Activated naive CD4-positive, alpha-beta T cell treated with anti-CD3 and anti-CD28 coated beads, Interleukin-2, amount 50 U/mL, for 24 hours (primary cell): ENCODE measurements at regions not wholly inside any gene's neighbourhood (a gene's known extent, or its start where the extent isn't known, plus 50 kb on each side); places are given as distances from the start of the nearest gene placed in this dataset.

Experiments
- H3K27ac Mint-ChIP-seq: one replicate; pipeline ENCODE4 v1.8.0; 2021; ENCODE audit warnings: mild to moderate bottlenecking, mixed read lengths
- H3K27me3 Mint-ChIP-seq: one replicate; pipeline ENCODE4 v1.8.0; 2021; ENCODE audit warnings: mixed read lengths
- H3K36me3 Mint-ChIP-seq: one replicate; pipeline ENCODE4 v1.8.0; 2021; ENCODE audit warnings: mixed read lengths
- H3K4me1 Mint-ChIP-seq: one replicate; pipeline ENCODE4 v1.8.0; 2021; ENCODE audit warnings: mixed read lengths
- H3K4me3 Mint-ChIP-seq: one replicate; pipeline ENCODE4 v1.8.0; 2021; ENCODE audit warnings: mild to moderate bottlenecking, mixed read lengths
- H3K9me3 Mint-ChIP-seq: one replicate; pipeline ENCODE4 v1.8.0; 2021; ENCODE audit warnings: mixed read lengths

- Mint-ChIP-seq H3K27ac (no peak overlapping the region), H3K27me3 (no peaks in the 10 kb centered on the region), H3K4me1 (no peaks in the 10 kb centered on the region), H3K36me3 (no peaks in the 10 kb centered on the region), H3K9me3 (no peaks in the 10 kb centered on the region), H3K4me3 (no peak overlapping the region)
Measured at GRCh38 chr3:182592747-182593146, 200.6 kb upstream of the ATP11B start.

DNA sequence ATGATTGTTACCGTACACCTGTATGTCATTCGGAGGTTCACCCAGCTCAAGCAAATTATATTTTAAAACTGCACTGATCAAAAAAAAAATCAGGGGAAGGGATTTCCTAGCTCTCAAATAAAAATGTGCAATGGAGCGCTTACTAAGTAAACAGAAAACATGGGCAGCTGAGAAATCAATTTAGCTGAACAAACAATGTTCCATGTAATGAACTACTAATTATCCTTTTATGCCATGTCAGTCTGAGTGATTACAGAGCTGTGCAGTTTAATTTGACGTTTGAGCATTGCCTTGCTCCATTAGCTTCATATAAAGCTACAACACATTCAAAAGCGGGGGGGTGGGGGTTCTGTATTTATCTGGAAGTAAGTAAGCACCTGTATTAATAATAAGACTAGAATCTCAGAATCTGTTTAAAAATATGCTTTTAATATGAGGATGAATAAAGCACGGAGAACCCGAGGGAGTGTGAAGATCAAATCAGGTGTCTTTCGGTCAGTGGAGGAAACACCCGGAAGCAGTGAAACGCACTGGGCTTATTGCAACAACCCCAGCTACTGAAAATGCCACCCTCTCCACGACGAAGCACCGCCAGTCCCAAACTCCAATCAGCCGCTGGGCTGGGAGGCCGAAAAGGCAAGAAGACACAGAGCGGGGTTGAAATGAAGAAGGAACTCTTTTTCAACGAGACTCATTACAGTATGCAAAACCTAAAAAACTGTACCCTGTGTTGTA, 196.5 kb upstream of the ATP11B start:
- Mint-ChIP-seq H3K36me3 (no peaks in the 10 kb centered on the region), H3K27ac (no peak overlapping the region), H3K9me3 (no peaks in the 10 kb centered on the region), H3K4me3 (no peak overlapping the region), H3K27me3 (peaks cover 4% of the 10 kb centered on the region), H3K4me1 (no peaks in the 10 kb centered on the region)

GRCh38 chr3:182597621-182598041, 195.7 kb upstream of the ATP11B start:
- no peak overlapping the region for H3K4me3 Mint-ChIP-seq
- no peak overlapping the region for H3K27ac Mint-ChIP-seq
- no peaks in the 10 kb centered on the region for H3K9me3 Mint-ChIP-seq
- H3K4me1 Mint-ChIP-seq = no peaks in the 10 kb centered on the region
- H3K36me3 Mint-ChIP-seq = no peaks in the 10 kb centered on the region
- H3K27me3 Mint-ChIP-seq = peaks cover 4% of the 10 kb centered on the region

DNA sequence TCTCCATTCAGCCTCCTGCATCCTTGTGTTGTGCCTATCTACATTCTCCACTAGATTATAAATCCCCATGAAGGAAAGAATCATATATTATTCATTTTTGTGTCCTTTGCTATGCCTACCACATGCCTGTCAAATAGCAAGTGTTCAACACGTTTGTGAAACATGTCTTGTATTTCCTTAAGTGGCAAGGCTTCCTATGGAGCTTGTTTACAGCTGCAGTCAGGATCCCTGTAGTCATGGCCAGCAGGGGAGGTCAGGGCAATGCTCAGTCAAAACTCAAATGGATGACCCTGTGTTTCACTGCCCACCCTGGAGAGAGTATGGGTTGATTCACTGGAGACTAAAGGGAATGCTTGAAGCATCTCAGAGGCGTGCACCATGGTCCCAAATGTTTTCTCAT, 191.7 kb upstream of the ATP11B start:
- Mint-ChIP-seq H3K9me3 (no peaks in the 10 kb centered on the region), H3K27me3 (peaks cover 4% of the 10 kb centered on the region), H3K4me1 (no peaks in the 10 kb centered on the region), H3K36me3 (no peaks in the 10 kb centered on the region), H3K4me3 (no peak overlapping the region), H3K27ac (no peak overlapping the region)

- no peak overlapping the region for H3K27ac Mint-ChIP-seq
- no peaks in the 10 kb centered on the region for H3K9me3 Mint-ChIP-seq
- H3K36me3 Mint-ChIP-seq = no peaks in the 10 kb centered on the region
- H3K4me1 Mint-ChIP-seq = no peaks in the 10 kb centered on the region
- no peaks in the 10 kb centered on the region for H3K27me3 Mint-ChIP-seq
- no peak overlapping the region for H3K4me3 Mint-ChIP-seq
Measured at GRCh38 chr3:182603501-182603900, 189.8 kb upstream of the ATP11B start.

- H3K36me3 Mint-ChIP-seq = no peaks in the 10 kb centered on the region
- H3K9me3 Mint-ChIP-seq = no peaks in the 10 kb centered on the region
Measured at GRCh38 chr3:182605882-182606611, 187.3 kb upstream of the ATP11B start.

GRCh38 chr3:182606905-182607504, 186.3 kb upstream of the ATP11B start:
- Mint-ChIP-seq H3K9me3 (no peaks in the 10 kb centered on the region), H3K4me3 (no peak overlapping the region), H3K27me3 (peaks cover 5% of the 10 kb centered on the region), H3K4me1 (no peaks in the 10 kb centered on the region), H3K27ac (no peak overlapping the region), H3K36me3 (no peaks in the 10 kb centered on the region)

More at GRCh38 chr3:182605882-182606611, 187.3 kb upstream of the ATP11B start:
- peaks cover 3% of the 10 kb centered on the region for H3K27me3 Mint-ChIP-seq
- H3K4me3 Mint-ChIP-seq = no peak overlapping the region
- H3K27ac Mint-ChIP-seq = no peak overlapping the region
- no peaks in the 10 kb centered on the region for H3K4me1 Mint-ChIP-seq

DNA sequence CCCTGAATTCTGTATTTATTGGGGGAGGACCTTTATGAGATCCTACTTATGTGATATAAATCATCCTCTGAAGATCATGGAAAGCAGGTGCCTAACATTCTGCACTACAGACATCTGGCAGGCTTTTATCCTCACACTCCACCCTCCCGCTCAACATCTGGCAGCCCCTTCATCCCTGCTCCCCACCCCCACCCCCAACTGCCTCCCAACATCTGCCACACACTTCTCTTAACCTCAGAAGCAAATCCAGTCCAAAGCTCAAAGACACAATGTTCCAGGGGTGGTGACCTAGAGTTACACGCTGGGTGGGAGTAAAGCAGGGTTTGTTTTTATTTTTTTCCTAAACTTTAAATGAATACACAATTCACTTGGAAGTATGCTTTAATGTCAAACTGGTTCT, 184.5 kb upstream of the ATP11B start:
- Mint-ChIP-seq H3K4me3 (no peak overlapping the region), H3K36me3 (no peaks in the 10 kb centered on the region), H3K27me3 (peaks cover 13% of the 10 kb centered on the region), H3K9me3 (no peaks in the 10 kb centered on the region), H3K4me1 (no peaks in the 10 kb centered on the region), H3K27ac (no peak overlapping the region)

- H3K4me3 Mint-ChIP-seq = no peak overlapping the region
- H3K27ac Mint-ChIP-seq = no peak overlapping the region
- no peaks in the 10 kb centered on the region for H3K4me1 Mint-ChIP-seq
- no peaks in the 10 kb centered on the region for H3K36me3 Mint-ChIP-seq
- no peaks in the 10 kb centered on the region for H3K9me3 Mint-ChIP-seq
- H3K27me3 Mint-ChIP-seq = peaks cover 13% of the 10 kb centered on the region
Measured at GRCh38 chr3:182609575-182610156, 183.6 kb upstream of the ATP11B start.

DNA sequence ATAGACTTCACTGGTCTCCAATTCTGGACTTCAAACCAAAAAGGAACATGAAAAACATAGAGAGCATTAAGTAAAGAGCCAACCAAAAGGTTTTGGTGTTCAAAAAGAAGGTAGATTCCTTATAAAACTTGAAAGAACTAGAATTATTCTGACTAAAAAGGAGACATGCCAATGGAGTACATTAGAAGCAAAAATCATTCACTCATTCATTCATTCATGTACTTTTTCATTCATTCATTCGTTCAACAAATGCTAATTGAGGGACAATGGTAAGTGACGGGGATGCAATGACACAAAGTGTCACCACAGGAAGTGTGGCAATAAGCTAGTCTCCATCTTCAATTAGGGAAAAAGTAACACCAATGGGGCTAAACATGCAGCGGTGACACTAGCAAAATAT, 181.0 kb upstream of the ATP11B start:
- Mint-ChIP-seq H3K9me3 (no peaks in the 10 kb centered on the region), H3K4me1 (no peaks in the 10 kb centered on the region), H3K27ac (no peak overlapping the region), H3K4me3 (no peak overlapping the region), H3K27me3 (peaks cover 13% of the 10 kb centered on the region), H3K36me3 (no peaks in the 10 kb centered on the region)

DNA sequence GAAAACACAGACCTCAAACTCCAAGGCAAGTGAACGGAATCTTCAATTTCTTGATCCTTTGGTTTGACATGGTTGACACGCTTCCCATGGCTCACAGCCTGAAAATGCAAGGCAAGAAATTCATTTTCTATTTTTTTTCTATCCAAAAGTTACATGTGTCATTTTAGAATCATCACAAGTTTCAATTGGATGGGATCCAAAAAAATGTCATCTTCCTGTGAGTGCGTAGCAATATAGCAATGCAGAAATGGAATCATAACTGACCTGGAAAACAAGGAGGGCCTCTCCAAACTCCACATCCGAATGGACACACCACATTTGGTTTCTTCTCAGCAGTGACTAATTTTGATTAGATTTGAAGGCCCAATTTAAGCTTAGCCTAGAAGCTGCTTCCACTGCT, 175.8 kb upstream of the ATP11B start:
- Mint-ChIP-seq H3K9me3 (no peaks in the 10 kb centered on the region), H3K4me1 (no peaks in the 10 kb centered on the region), H3K4me3 (no peak overlapping the region), H3K27ac (no peak overlapping the region), H3K36me3 (no peaks in the 10 kb centered on the region), H3K27me3 (peaks cover 11% of the 10 kb centered on the region)

- Mint-ChIP-seq H3K36me3 (no peaks in the 10 kb centered on the region), H3K27me3 (peaks cover 11% of the 10 kb centered on the region), H3K27ac (no peak overlapping the region), H3K4me1 (no peaks in the 10 kb centered on the region), H3K4me3 (no peak overlapping the region), H3K9me3 (no peaks in the 10 kb centered on the region)
Measured at GRCh38 chr3:182618085-182618732, 175.1 kb upstream of the ATP11B start.

- no peaks in the 10 kb centered on the region for H3K36me3 Mint-ChIP-seq
- H3K4me1 Mint-ChIP-seq = no peaks in the 10 kb centered on the region
- no peak overlapping the region for H3K4me3 Mint-ChIP-seq
- no peak overlapping the region for H3K27ac Mint-ChIP-seq
- no peaks in the 10 kb centered on the region for H3K9me3 Mint-ChIP-seq
- H3K27me3 Mint-ChIP-seq = peaks cover 6% of the 10 kb centered on the region
Measured at GRCh38 chr3:182618981-182619591, 174.2 kb upstream of the ATP11B start.

GRCh38 chr3:182620723-182621434, 172.4 kb upstream of the ATP11B start:
- Mint-ChIP-seq H3K27ac (no peak overlapping the region), H3K36me3 (no peaks in the 10 kb centered on the region), H3K4me1 (no peaks in the 10 kb centered on the region), H3K9me3 (no peaks in the 10 kb centered on the region), H3K4me3 (no peak overlapping the region), H3K27me3 (peaks cover 6% of the 10 kb centered on the region)
